PC-9 (cell line): ENCODE measurements at regions not wholly inside any gene's neighbourhood (a gene's known extent, or its start where the extent isn't known, plus 50 kb on each side); places are given as distances from the start of the nearest gene placed in this dataset.

ENCODE experiments used
- BruUV-seq: library from RNA; stranded (reverse); fragments of 400-500 nt; replicated peaks from 2 replicates; lab custom pipeline; 2021; lab: Mats Ljungman, UMichigan
- CTCF ChIA-PET: fragments of 300-600 bp; sonication (Branson Sonifier 250); formaldehyde crosslinking; loops from one replicate; lab custom pipeline; 2022; ENCODE audit warnings: antibody characterized with exemption; lab: Charles Lee
- POLR2A ChIA-PET: fragments of 300-600 bp; sonication (Branson Sonifier 250); formaldehyde crosslinking; loops from one replicate; lab custom pipeline; 2022; ENCODE audit warnings: antibody characterized with exemption; ENCODE audit not compliant: unreplicated experiment; lab: Charles Lee
- DNase-seq, 2 experiments: peaks; one replicate each; pipeline versions ENCODE4 v3.0.0 to v3.0.0-alpha.2; 2015 to 2022; ENCODE audit warnings: mixed read lengths in 1 of 2
- H2AFZ ChIP-seq: fragments of 200-600 bp; sonication (generic); 2 replicates; pipeline ENCODE4 v1.8.1; 2017; ENCODE audit warnings: antibody characterized with exemption
- H3F3A ChIP-seq: fragments of 200-600 bp; sonication (generic); 2 replicates; pipeline ENCODE4 v1.8.1; 2017; ENCODE audit warnings: antibody characterized with exemption, mild to moderate bottlenecking, low read depth; ENCODE audit not compliant: insufficient read depth
- H3K27ac ChIP-seq: fragments of 200-600 bp; sonication (generic); 2 replicates; pipeline ENCODE4 v1.6.1; 2016; ENCODE audit warnings: mixed run types
- H3K27me3 ChIP-seq: fragments of 200-600 bp; sonication (generic); 2 replicates; pipeline ENCODE4 v1.6.1; 2016; ENCODE audit warnings: low read depth, mixed run types; ENCODE audit not compliant: insufficient read depth
- H3K36me3 ChIP-seq: fragments of 200-600 bp; sonication (generic); 2 replicates; pipeline ENCODE4 v1.6.1; 2016; ENCODE audit warnings: low read depth, mixed run types
- H3K4me1 ChIP-seq: fragments of 200-600 bp; sonication (generic); replicated peaks from 2 replicates; pipeline ENCODE4 v1.6.1; 2016; ENCODE audit warnings: mixed run types; ENCODE audit not compliant: insufficient read depth
- H3K4me2 ChIP-seq: fragments of 200-600 bp; sonication (generic); 2 replicates; pipeline ENCODE4 v1.6.1; 2017; ENCODE audit warnings: mixed run types
- H3K4me3 ChIP-seq: fragments of 200-600 bp; sonication (generic); 2 replicates; pipeline ENCODE4 v1.6.1; 2016; ENCODE audit warnings: mixed run types
- H3K79me2 ChIP-seq: fragments of 200-600 bp; sonication (generic); 2 replicates; pipeline ENCODE4 v1.6.1; 2017; ENCODE audit warnings: low read depth, mixed run types
- H3K9me2 ChIP-seq: fragments of 200-600 bp; sonication (generic); 2 replicates; pipeline ENCODE4 v1.8.1; 2017; ENCODE audit warnings: mild to moderate bottlenecking; ENCODE audit not compliant: insufficient read depth
- H3K9me3 ChIP-seq: fragments of 200-600 bp; sonication (generic); 2 replicates; pipeline ENCODE4 v1.8.1; 2016; ENCODE audit warnings: low read depth; ENCODE audit not compliant: insufficient read depth
- H4K20me1 ChIP-seq: fragments of 200-600 bp; sonication (generic); 2 replicates; pipeline ENCODE4 v1.8.1; 2017; ENCODE audit not compliant: insufficient read depth
- EZH2 ChIP-seq: fragments of 200-600 bp; sonication (generic); IDR thresholded peaks from 2 replicates; pipeline ENCODE4 v1.8.0; 2017; ENCODE audit warnings: antibody characterized with exemption, low read depth
- intact Hi-C: fragments of 100-400 bp; cut with micrococcal nuclease; formaldehyde crosslinking; loops from one replicate; pipeline ENCODE4 v1.10.0; 2022; ENCODE audit not compliant: unreplicated experiment
- TF ChIP-seq, protein P1 (sequence below): fragments of 200-600 bp; sonication (generic); conservative IDR thresholded peaks from 2 replicates; pipeline ENCODE4 v1.6.1; 2017; ENCODE audit warnings: mixed run types, antibody characterized with exemption, mild to moderate bottlenecking, moderate library complexity

DNA sequence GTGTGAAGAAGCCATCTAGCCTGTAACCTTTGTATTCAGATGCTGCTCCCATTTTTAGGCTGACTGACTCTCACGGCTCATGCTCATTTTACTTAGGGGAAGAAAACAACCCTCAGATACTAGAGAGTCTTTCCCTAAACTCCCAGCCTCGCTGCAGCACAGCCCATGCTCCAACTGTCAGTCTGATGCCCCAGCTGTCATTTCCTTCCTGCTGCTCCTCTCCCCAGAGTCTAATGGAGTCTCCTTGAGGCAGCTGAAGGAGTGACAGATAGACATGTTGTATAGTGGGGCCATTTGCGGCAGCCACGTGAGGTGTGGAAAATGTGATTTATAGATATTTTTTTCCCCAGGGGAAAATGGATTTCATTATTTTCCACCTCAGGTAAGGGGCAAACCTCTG, 59.2 kb upstream of the OLFM4 start:
- DNase-seq = no peak
- no peak overlapping the region for H3K4me2 ChIP-seq
- no peaks in the 10 kb centered on the region for H3K4me1 ChIP-seq
- H2AFZ ChIP-seq = no peak overlapping the region
- TF ChIP-seq, protein P1, sequence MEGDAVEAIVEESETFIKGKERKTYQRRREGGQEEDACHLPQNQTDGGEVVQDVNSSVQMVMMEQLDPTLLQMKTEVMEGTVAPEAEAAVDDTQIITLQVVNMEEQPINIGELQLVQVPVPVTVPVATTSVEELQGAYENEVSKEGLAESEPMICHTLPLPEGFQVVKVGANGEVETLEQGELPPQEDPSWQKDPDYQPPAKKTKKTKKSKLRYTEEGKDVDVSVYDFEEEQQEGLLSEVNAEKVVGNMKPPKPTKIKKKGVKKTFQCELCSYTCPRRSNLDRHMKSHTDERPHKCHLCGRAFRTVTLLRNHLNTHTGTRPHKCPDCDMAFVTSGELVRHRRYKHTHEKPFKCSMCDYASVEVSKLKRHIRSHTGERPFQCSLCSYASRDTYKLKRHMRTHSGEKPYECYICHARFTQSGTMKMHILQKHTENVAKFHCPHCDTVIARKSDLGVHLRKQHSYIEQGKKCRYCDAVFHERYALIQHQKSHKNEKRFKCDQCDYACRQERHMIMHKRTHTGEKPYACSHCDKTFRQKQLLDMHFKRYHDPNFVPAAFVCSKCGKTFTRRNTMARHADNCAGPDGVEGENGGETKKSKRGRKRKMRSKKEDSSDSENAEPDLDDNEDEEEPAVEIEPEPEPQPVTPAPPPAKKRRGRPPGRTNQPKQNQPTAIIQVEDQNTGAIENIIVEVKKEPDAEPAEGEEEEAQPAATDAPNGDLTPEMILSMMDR = no peak
- TF ChIP-seq EZH2 = no peak
- H4K20me1 ChIP-seq = no peaks in the 10 kb centered on the region; the same call in 1 of the 2 replicates
- no peaks in the 10 kb centered on the region for H3K27me3 ChIP-seq
- no peaks in the 10 kb centered on the region for H3K36me3 ChIP-seq
- H3K79me2 ChIP-seq = no peaks in the 10 kb centered on the region
- no peaks in the 10 kb centered on the region for H3F3A ChIP-seq
- CTCF ChIA-PET = no interaction called here
- POLR2A ChIA-PET = no interaction called here
- no peaks in the 10 kb centered on the region for H3K9me2 ChIP-seq
- intact Hi-C loops = loop anchor here (2.0 to 5.0 kb wide), 2 partner anchors 183 to 305 kb away; no protein-coding TSS in a partner anchor
- no TSS peak for BruUV-seq
- H3K9me3 ChIP-seq = no peaks in the 10 kb centered on the region
- H3K4me3 ChIP-seq = no peak overlapping the region
- H3K27ac ChIP-seq = no peak overlapping the region

DNA sequence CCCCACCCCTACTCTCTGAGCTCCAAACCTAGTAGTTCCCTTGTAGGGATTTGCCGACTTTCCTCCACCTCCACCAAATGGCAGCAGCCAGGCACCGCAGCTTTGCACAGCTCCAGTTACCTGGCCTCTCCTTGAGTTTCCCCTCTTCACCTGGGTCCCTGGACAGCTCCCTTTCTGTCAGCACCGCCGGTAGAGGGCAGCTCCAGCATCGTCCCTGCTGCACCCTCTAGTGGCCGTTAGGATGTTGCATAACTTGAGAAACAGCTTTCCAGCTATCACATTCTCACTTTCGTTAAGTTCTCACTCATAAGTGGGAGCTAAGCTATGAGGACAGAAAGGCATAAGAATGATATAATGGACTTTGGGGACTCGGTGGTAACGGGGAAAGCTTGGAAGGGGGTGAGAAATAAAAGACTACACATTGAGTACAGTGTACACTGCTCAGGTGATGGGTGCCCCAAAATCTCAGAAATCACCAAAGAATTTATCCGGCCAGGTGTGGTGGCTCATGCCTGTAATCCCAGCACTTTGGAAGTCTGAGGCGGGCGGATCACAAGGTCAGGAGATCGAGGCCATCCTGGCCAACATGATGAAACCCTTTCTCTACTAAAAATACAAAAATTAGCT, 60.4 kb upstream of the OLFM4 start:
- CTCF ChIA-PET = interaction anchor here (0.7 to 1.4 kb wide), 6 partner anchors 13 to 398 kb away, joined by 3 to 25 read pairs (median 3); no protein-coding TSS in a partner anchor

DNA sequence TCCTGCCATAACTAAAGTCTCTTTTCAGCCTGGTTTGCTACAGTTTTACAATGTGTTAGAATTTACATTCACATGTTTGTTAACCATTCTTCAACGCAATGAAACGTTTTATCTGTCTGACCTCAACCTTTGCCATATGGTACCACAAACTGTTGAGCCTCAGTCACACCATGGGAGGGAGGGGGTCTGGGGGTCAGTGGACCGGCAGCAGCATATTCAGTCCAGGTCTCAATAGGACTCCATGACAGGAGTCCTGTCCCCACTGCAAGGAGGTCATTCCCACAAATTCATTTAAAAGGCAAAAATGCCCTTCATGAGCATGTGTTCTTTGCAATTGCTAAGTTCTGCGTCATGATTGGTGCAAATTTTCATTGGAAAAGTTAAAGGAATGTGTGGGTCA, 66.6 kb upstream of the OLFM4 start:
- intact Hi-C loops = no loop called here
- CTCF ChIA-PET = no interaction called here
- H4K20me1 ChIP-seq = no peaks in the 10 kb centered on the region
- H3K27ac ChIP-seq = no peak overlapping the region
- no peaks in the 10 kb centered on the region for H3K9me3 ChIP-seq
- TF ChIP-seq EZH2 = no peak
- TF ChIP-seq, protein P1 = no peak
- no peaks in the 10 kb centered on the region for H3K36me3 ChIP-seq
- H3K4me1 ChIP-seq = no peaks in the 10 kb centered on the region
- no peaks in the 10 kb centered on the region for H3K79me2 ChIP-seq
- H3K9me2 ChIP-seq = no peaks in the 10 kb centered on the region
- peaks cover 33% of the 10 kb centered on the region for H3K27me3 ChIP-seq
- BruUV-seq = no TSS peak
- POLR2A ChIA-PET = no interaction called here
- no peak overlapping the region for H3K4me3 ChIP-seq
- H3K4me2 ChIP-seq = no peak overlapping the region
- H3F3A ChIP-seq = no peaks in the 10 kb centered on the region
- no peak for DNase-seq
- no peak overlapping the region for H2AFZ ChIP-seq

More for the DNA sequence above, 60.4 kb upstream of the OLFM4 start:
- Histone ChIP-seq H2AFZ (no peak overlapping the region), H3K9me3 (no peaks in the 10 kb centered on the region), H3K4me3 (no peak overlapping the region), H3K4me2 (no peak overlapping the region), H3K9me2 (no peaks in the 10 kb centered on the region), H3K27me3 (0 out of 2 replicates have a peak, but pooled peaks cover under 1% of the 10 kb centered on the region), H3F3A (no peaks in the 10 kb centered on the region), H3K4me1 (no peaks in the 10 kb centered on the region), H3K27ac (no peak overlapping the region), H3K36me3 (no peaks in the 10 kb centered on the region), H3K79me2 (no peaks in the 10 kb centered on the region), H4K20me1 (no peaks in the 10 kb centered on the region; the same call in 1 of the 2 replicates)
- intact Hi-C loops = loop anchor here (1.0 to 5.0 kb wide), 3 partner anchors 184 to 359 kb away; no protein-coding TSS in a partner anchor
- peak; percentile 58 to 67 for DNase-seq
- no peak for TF ChIP-seq EZH2
- TF ChIP-seq, protein P1 = peak; percentile 93
- BruUV-seq = no TSS peak
- POLR2A ChIA-PET = no interaction called here
